HL-60 (cell line): ENCODE measurements at regions not wholly inside any gene's neighbourhood (a gene's known extent, or its start where the extent isn't known, plus 50 kb on each side); places are given as distances from the start of the nearest gene placed in this dataset.

ENCODE experiments used
- DNase-seq, 2 experiments: peaks; one replicate each; pipeline ENCODE4 v3.0.0-alpha.2; 2010 to 2020; ENCODE audit warnings: low read depth in 1 of 2, low spot score in 1 of 2
- H3K27ac ChIP-seq: fragments of 250-450 bp; sonication (Bioruptor Pico); replicated peaks from 2 replicates; pipeline ENCODE4 v1.5.1; 2020; ENCODE audit warnings: mild to moderate bottlenecking, moderate library complexity
- H3K27me3 ChIP-seq: fragments of 250-450 bp; sonication (Bioruptor Pico); 2 replicates; pipeline ENCODE4 v1.5.1; 2021; ENCODE audit warnings: mild to moderate bottlenecking, moderate library complexity; ENCODE audit not compliant: insufficient read depth, poor library complexity, severe bottlenecking
- H3K4me3 ChIP-seq: replicated peaks from 2 replicates; pipeline ENCODE4 v1.5.1; 2011; ENCODE audit warnings: mild to moderate bottlenecking, control low read depth, low read length; ENCODE audit not compliant: insufficient read depth
- CTCF ChIP-seq: IDR thresholded peaks from one replicate; pipeline ENCODE4 v1.5.1; 2011; ENCODE audit warnings: low read length, control low read depth, inconsistent platforms; ENCODE audit not compliant: insufficient read depth
- GABPA ChIP-seq: IDR thresholded peaks from 2 replicates; pipeline ENCODE4 v1.6.1; 2012; ENCODE audit warnings: low read depth
- POLR2AphosphoS5 ChIP-seq: IDR thresholded peaks from 2 replicates; pipeline ENCODE4 v1.6.1; 2012; ENCODE audit warnings: low read depth
- REST ChIP-seq: IDR thresholded peaks from 2 replicates; pipeline ENCODE4 v1.6.1; 2012; ENCODE audit warnings: low read depth; ENCODE audit not compliant: insufficient replicate concordance
- SPI1 ChIP-seq: IDR thresholded peaks from 2 replicates; pipeline ENCODE4 v1.6.1; 2012; ENCODE audit warnings: low read depth, mild to moderate bottlenecking, borderline replicate concordance

GRCh38 chrX:121987163-121987562 is 939.8 kb downstream of the GLUD2 start:
- no peak for DNase-seq
- Histone ChIP-seq H3K27me3 (no peaks in the 10 kb centered on the region), H3K4me3 (no peak overlapping the region), H3K27ac (no peak overlapping the region)
- TF ChIP-seq SPI1 (no peak), GABPA (no peak), POLR2AphosphoS5 (no peak)

GRCh38 chrX:121987835-121988234 is 940.4 kb downstream of the GLUD2 start:
- H3K27me3 ChIP-seq: no peaks in the 10 kb centered on the region

GRCh38 chrX:122004127-122004526 is 956.7 kb downstream of the GLUD2 start:
- Histone ChIP-seq H3K4me3 (no peak overlapping the region), H3K27me3 (no peaks in the 10 kb centered on the region)
- no peak for DNase-seq

More at GRCh38 chrX:121987835-121988234, 940.4 kb downstream of the GLUD2 start:
- H3K4me3 ChIP-seq: no peak overlapping the region
- H3K27ac ChIP-seq: no peak overlapping the region
- no peak for DNase-seq
- TF ChIP-seq REST (no peak), SPI1 (no peak), GABPA (no peak), POLR2AphosphoS5 (no peak), CTCF (no peak)

More at GRCh38 chrX:122004127-122004526, 956.7 kb downstream of the GLUD2 start:
- TF ChIP-seq SPI1: no peak
- no peak for TF ChIP-seq GABPA
- no peak for TF ChIP-seq REST
- no peak for TF ChIP-seq CTCF
- TF ChIP-seq POLR2AphosphoS5: no peak
- H3K27ac ChIP-seq: no peak overlapping the region
